ENCODE measurements at regions not wholly inside any gene's neighbourhood (a gene's known extent, or its start where the extent isn't known, plus 50 kb on each side); places are given as distances from the start of the nearest gene placed in this dataset.

DNA sequence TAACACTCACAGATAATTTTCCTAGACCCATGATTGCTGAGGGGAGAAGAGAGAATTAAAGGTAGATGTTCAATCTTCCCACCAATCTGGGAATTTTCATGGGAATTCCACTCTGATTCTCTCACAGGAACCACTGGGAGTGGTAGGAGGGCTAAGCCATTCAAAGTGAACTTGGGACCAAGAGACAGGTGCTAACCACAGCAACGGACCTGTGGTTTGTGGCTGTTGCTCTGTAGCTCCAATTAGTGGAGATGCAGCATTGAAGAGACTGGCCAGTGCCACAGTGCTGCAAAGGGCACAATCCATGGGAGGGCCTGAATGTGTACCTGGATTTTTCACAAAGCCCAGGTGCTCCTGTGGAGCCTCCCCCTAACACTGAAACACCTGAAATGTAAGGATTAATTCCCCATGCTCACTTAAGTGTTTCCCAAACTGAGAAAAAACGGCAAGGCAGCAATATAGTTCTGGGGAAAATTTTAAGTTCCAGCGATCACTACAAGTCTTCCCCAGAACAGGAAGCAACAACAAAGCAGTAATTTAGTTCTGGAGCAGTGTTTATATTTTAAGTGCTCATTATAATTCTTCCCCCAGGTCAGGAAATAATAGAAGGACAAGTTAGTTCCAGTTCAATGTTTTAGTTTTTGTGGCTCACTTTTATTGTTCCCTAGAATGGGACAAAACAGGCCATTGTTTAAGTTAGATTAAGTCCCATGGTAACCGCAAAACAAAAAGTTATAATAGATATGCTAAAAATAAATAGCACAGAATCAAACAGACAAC is 1045.8 kb downstream of the CNTNAP5 start:
- DNase-seq = no peak

DNA sequence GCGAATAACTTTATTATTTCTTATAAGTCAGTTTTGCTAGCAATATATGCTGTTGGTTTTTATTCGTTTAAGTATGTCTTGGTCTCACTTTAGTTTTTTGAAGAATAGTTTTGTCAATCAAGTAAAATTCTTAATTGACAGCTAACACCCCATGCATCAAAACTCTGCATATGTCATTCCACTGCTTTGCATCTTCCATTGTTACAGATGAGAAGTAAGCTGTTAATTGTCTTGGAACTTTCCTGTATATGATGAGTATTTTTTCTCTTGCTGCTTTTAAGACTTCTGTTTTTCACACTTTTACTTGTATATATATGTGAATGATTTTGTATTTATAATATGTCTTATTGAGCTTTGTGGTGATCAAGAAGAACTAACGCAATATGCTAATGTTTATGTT is 1048.4 kb downstream of the CNTNAP5 start:
- DNase-seq = no peak

- DNase-seq = no peak
These were observed 1060.8 kb downstream of the CNTNAP5 start for GRCh38 chr2:125085904-125086303.

- no peak for DNase-seq
These were observed 1061.5 kb downstream of the CNTNAP5 start for GRCh38 chr2:125086313-125087184.

DNA sequence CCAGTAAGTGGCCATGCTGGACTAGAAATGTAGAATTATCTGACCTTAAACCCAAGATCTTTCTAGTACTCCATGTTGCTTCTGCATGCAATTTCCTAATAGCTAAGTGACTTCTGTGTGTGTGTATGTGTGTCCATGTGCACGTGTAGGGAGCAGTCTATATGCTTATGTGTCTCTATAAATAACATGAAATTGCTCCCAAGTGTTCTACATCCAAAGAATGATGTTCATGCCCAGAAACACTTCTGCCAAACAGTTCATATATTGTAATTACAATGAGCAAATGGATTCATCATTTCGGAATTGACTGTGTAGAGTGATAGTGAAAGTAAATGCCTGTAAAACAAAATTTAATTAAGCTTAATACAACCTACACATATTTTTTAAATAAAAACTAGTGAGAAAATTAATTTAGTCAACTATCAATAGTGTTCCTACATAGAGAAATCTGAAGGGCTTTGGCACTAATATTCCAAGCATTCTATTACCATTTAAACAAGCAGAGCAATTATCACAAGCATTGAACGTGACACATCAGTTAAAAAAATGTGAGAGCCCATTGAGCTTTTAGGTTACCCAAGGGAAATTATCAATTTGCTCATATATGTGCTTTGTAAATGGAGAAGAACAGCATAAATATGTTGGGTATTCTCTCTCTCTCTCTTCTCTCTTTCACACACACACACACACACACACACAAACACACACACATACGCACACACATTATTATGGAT is 1067.4 kb downstream of the CNTNAP5 start:
- no peak for DNase-seq

DNA sequence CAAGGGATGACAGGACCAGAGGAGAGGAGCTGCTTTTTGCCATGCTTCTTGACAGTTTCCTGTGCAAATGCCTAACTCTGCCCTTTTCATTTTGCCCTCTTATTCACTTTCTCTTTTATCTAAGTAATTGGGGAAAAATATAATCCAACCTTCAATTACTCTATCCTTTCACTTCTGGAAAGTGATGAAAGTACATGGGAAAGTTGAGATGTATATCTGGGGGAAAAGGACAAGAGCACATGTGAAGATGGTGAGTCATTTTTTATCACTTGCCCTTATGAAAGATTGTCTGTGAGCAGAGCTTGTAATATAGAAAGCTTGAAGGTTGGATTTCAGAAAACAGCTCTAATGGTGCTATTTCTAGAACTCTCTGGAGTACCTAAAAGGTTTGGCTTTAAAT is 1070.7 kb downstream of the CNTNAP5 start:
- DNase-seq = no peak

DNA sequence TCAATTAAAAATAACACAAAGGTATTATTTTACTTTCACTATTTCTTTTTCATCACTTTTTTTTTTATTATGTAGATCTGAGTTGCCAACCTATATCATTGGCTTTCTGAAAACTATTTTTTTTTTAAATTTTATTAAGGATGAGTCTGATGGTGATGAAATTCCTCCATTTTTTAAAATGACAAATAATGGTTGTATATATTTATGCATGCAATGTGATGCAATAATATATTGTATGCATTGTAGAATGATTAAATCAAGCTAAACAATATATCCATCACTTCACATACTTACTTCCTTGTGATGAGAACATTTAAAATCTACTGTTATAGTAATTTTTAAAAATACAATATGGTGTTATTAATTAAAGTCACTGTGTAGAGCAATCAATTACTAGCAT is 1081.6 kb downstream of the CNTNAP5 start:
- DNase-seq = no peak

DNA sequence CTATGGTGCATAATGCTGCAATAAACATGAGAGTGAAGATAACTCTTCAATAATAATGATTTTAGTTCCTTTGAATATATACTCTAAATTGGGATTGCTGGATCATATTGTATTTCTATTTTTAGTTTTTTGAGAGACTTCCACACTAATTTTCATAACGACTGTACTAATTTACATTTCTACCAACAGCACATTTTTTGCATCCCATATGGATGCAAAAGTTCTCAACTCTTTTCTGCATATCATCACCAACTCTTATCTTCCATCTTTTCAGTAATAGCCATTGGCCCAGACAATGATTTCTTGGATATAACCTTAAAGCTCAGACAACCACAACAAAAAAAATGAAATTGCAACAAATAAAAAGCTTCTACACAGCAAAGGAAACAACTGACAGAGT is 1082.4 kb downstream of the CNTNAP5 start:
- no peak for DNase-seq

GRCh38 chr2:125108251-125108650 is 1083.2 kb downstream of the CNTNAP5 start:
- DNase-seq = no peak

GRCh38 chr2:125125902-125126301 is 1100.8 kb downstream of the CNTNAP5 start:
- no peak for DNase-seq

GRCh38 chr2:125160947-125161346 is 1135.9 kb downstream of the CNTNAP5 start:
- no peak for DNase-seq

GRCh38 chr2:125167152-125167551 is 1142.1 kb downstream of the CNTNAP5 start:
- DNase-seq = no peak

GRCh38 chr2:125167820-125168219 is 1142.7 kb downstream of the CNTNAP5 start:
- no peak for DNase-seq

- no peak for DNase-seq
These were observed 1143.4 kb downstream of the CNTNAP5 start for GRCh38 chr2:125168442-125168841.

- DNase-seq = no peak
These were observed 1144.1 kb downstream of the CNTNAP5 start for GRCh38 chr2:125169022-125169763.

- no peak for DNase-seq
These were observed 1144.7 kb downstream of the CNTNAP5 start for GRCh38 chr2:125169764-125170146.

DNA sequence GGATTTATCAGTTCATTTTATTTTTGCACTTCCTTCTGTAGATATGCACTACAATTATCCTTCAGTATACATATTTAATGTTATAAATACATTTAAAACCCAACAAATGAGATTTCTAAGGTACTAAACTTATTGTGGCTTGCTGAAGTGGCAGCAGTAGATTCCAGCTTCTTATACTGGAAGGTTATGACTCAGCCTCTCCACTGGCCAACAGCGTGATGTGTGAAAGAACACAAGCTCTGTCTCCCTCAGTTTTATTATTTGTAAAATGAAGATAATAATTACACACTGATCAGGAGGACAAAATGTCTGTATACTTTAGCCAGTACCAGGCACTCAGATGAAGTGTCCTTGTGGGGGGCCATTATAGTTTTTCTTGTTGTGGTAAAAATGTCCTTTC is 1147.1 kb downstream of the CNTNAP5 start:
- no peak for DNase-seq

GRCh38 chr2:125175415-125175814 is 1150.3 kb downstream of the CNTNAP5 start:
- DNase-seq = no peak

DNA sequence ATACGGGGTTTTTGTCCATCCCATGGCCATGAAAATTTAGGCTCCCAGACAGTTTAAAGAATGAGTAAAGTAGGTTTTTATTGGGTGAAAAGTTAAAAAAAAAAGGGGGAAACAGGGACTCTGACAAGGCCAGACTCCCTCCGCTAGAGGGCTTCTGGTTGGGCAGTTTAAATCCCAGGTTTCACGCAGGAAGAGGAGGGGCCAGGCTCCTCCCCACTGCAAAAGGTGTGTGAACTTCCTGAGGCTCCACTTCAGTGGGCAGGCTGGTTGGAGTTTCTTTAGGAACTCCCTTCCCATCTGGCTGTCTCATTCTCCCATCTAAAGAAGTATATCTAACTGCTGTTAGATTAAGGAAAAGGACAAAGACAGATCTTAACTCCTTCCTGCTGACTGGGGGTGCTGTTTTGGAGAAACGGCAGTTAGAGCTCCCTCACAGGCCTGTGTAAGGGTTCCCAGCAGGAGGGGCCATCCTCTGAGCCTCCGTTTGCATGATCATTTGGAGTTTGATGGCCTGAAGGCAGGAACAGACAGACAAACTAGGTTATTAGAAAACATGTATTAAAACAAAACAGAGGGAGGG is 1160.7 kb downstream of the CNTNAP5 start:
- no peak for DNase-seq

GRCh38 chr2:125207431-125207830 is 1182.3 kb downstream of the CNTNAP5 start:
- DNase-seq = no peak

GRCh38 chr2:125216321-125216720 is 1191.2 kb downstream of the CNTNAP5 start:
- DNase-seq = no peak

DNA sequence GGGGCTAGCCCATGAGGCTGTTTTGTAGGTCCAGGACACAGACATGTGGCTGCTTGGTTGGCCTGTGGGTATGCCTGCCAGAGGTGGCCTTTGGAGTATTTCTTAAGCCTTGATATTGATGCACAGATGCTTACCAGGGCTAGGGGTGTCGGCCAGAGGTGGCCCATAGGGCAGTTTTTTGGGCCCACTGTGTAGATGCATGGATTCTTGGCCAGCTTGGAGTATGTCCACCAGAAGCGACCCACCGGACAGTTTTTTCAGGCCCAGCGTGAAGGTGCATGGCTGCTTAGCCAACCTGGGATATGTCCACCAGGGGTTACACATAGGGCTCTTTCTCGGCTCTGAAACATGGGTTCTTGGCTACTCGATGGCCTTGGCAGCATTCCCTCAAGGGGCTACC is 1199.1 kb downstream of the CNTNAP5 start:
- DNase-seq = no peak
